Central memory CD4-positive, alpha-beta T cell (primary cell): ENCODE measurements at regions not wholly inside any gene's neighbourhood (a gene's known extent, or its start where the extent isn't known, plus 50 kb on each side); places are given as distances from the start of the nearest gene placed in this dataset.

Source experiments
- DNase-seq: peaks from one replicate; pipeline ENCODE4 v3.0.0; 2022

- no peak for DNase-seq
Observed at GRCh38 chr5:61596265-61596664, 264.2 kb downstream of the ZSWIM6 start.

GRCh38 chr5:61597684-61598083 is 265.6 kb downstream of the ZSWIM6 start:
- no peak for DNase-seq

GRCh38 chr5:61598126-61598525 is 266.1 kb downstream of the ZSWIM6 start:
- DNase-seq, result no peak

GRCh38 chr5:61599370-61600122 is 267.5 kb downstream of the ZSWIM6 start:
- no peak for DNase-seq

GRCh38 chr5:61600123-61600444 is 268.0 kb downstream of the ZSWIM6 start:
- no peak for DNase-seq

- DNase-seq, result no peak
Observed at GRCh38 chr5:61600945-61601511, 269.0 kb downstream of the ZSWIM6 start.

- no peak for DNase-seq
Observed at GRCh38 chr5:61603211-61603908, 271.3 kb downstream of the ZSWIM6 start.

- no peak for DNase-seq
Observed at GRCh38 chr5:61604076-61605025, 272.3 kb downstream of the ZSWIM6 start.

GRCh38 chr5:61609840-61610677 is 278.0 kb downstream of the ZSWIM6 start:
- DNase-seq, result no peak

- no peak for DNase-seq
Observed at GRCh38 chr5:61610678-61611024, 278.6 kb downstream of the ZSWIM6 start.

GRCh38 chr5:61612431-61612830 is 280.4 kb downstream of the ZSWIM6 start:
- no peak for DNase-seq

GRCh38 chr5:61613679-61614078 is 281.6 kb downstream of the ZSWIM6 start:
- no peak for DNase-seq

- DNase-seq, result no peak
Observed at GRCh38 chr5:61614606-61615005, 282.5 kb downstream of the ZSWIM6 start.

- no peak for DNase-seq
Observed at GRCh38 chr5:61617039-61617438, 285.0 kb downstream of the ZSWIM6 start.

GRCh38 chr5:61617995-61618525 is 286.0 kb downstream of the ZSWIM6 start:
- DNase-seq, result no peak

- DNase-seq, result no peak
Observed at GRCh38 chr5:61618577-61618976, 286.5 kb downstream of the ZSWIM6 start.

- DNase-seq, result no peak
Observed at GRCh38 chr5:61619289-61619688, 287.2 kb downstream of the ZSWIM6 start.

- DNase-seq, result no peak
Observed at GRCh38 chr5:61619777-61620518, 287.9 kb downstream of the ZSWIM6 start.

- no peak for DNase-seq
Observed at GRCh38 chr5:61620699-61621182, 288.7 kb downstream of the ZSWIM6 start.

GRCh38 chr5:61621202-61621650 is 289.2 kb downstream of the ZSWIM6 start:
- no peak for DNase-seq

- no peak for DNase-seq
Observed at GRCh38 chr5:61622156-61622555, 290.1 kb downstream of the ZSWIM6 start.
